Germinal center (tissue), 1 donor: ENCODE measurements at regions not wholly inside any gene's neighbourhood (a gene's known extent, or its start where the extent isn't known, plus 50 kb on each side); places are given as distances from the start of the nearest gene placed in this dataset.

Experiments used
- DNase-seq: peaks from one replicate; pipeline ENCODE4 v3.0.0; 2012; ENCODE audit warnings: mixed read lengths, low spot score

GRCh38 chr10:123952099-123952498 lies 60.5 kb upstream of the CPXM2 start:
- no peak for DNase-seq

DNA sequence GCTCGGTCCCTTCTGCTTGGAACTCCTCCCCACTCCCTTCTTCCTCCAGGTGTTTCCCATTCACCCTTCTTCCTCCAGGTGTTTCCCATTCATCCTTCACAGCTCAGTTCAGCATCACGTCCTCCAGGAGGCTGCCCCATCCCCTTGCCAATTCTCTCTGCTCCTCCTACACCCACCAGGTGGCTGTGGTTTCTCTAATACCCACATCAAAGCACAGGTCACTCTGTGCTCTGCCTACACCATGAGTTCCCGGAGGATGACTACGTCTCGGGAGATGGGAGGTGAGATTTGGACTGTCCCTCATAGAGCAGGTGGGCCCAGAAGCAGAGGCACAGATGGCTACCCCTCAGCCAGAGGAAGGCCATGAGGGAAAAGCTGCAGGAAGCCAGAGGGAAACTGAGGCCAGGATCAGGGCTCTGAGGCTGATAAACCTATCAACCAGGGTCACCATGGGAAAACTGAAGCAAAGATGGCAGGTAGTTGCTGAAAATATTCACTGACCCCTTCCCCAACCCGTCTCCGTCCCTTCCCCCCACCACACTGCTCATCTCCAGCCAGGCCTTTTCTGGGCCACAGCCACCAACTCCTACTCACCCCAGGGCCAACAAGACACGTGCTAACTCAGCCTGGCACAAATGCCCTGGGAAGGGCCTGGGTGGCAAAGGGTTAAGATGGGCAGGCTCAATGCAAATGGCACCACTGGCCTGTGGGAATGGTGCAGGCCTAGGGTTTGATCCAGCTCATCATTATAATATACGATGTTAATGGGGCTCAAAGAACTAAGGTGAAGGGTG lies 56.6 kb upstream of the CPXM2 start:
- DNase-seq: no peak

GRCh38 chr10:123945325-123945920 lies 53.8 kb upstream of the CPXM2 start:
- DNase-seq: peak; percentile 20

DNA sequence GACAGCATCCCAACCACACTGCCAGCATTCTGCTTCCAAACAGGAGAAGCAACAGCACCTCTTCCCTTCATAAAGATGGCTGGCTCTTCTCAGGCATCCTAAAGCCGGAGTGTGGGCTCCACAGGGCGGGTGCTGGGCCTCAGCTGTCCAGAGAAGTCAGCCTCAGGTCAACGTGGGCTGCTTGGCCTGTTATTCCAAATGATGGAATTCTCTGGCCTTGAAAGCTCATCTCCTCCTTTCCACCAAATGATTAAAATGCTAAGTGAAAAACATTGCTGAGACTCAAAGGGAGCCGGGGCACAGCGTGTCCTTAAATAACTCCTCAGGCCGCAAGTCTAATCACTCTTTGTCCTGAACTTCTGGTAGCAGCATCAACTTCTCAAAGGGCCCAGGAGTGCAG lies 53.1 kb upstream of the CPXM2 start:
- DNase-seq: no peak

DNA sequence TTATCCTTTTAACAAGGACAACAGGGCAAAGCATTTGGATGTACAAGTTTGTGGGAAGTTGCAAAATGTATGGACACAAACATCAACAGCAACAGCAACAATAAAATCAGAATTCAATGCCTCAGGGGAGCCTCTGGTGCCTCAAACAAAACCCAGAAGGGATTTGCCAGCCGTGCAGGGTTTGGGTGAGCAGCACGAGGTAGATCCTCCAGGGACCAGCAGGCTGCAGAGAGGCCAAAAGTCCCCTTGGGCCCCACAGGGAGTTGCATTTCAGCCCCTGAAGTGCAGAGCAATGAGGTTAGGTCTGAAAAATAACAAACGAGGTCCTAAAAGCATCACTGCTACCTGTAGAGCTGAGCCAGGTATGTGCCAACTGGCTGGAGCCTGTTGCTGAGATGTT lies 51.7 kb upstream of the CPXM2 start:
- no peak for DNase-seq

- DNase-seq: no peak
Measured at GRCh38 chr10:123942114-123942861, 50.7 kb upstream of the CPXM2 start.
